K562 (cell line): ENCODE measurements at regions not wholly inside any gene's neighbourhood (a gene's known extent, or its start where the extent isn't known, plus 50 kb on each side); places are given as distances from the start of the nearest gene placed in this dataset.

Experiments
- ATAC-seq: fragments of 200-7000 bp; cut with Tn5 transposase; 3 replicates; pipeline ENCODE4 v1.9.1; 2020; ENCODE audit warnings: moderate library complexity
- BruUV-seq: library from RNA; stranded (reverse); fragments of 400-500 nt; replicated peaks from 2 replicates; lab custom pipeline; 2021; lab: Mats Ljungman, UMichigan
- CTCF ChIA-PET: fragments of 300-600 bp; formaldehyde crosslinking; extraction: SDS; loops from one replicate; lab custom pipeline; 2021; ENCODE audit warnings: low intra/inter-chr PET ratio; lab: Yijun Ruan, JAX
- POLR2A ChIA-PET: fragments of 300-600, 350-650 bp; sonication (Branson Sonifier 250); formaldehyde crosslinking; extraction: SDS; loops from one replicate; lab custom pipeline; 2021; ENCODE audit warnings: antibody characterized with exemption, inconsistent platforms; lab: Yijun Ruan, JAX
- DNase-seq, 4 experiments: peaks; one replicate each; pipeline versions ENCODE4 v3.0.0 to v3.0.0-alpha.2; 2011 to 2018; ENCODE audit warnings: low spot score in 3 of 4, mixed read lengths in 3 of 4; ENCODE audit errors: extremely low read depth in 1 of 4
- FAIRE-seq: peaks from 2 replicates; lab custom pipeline; 2011; peaks lifted over from hg19 to GRCh38; lab: Jason Lieb, UNC
- H2AFZ ChIP-seq: 2 replicates; pipeline ENCODE4 v1.6.0; 2011; ENCODE audit warnings: low read depth, low read length, control low read depth, inconsistent platforms
- H3K27ac ChIP-seq: fragments of 200-600 bp; 3 replicates; pipeline ENCODE4 v1.8.0; 2011; ENCODE audit warnings: low read depth, mild to moderate bottlenecking, control low read depth, inconsistent platforms, low read length, moderate library complexity, mixed read lengths; ENCODE audit errors: extremely low read depth
- H3K27me3 ChIP-seq, 2 experiments: fragments of 300-600 bp in 1 of 2; 2 replicates in 1 of 2; 3 replicates in 1 of 2; pipeline versions ENCODE4 v1.6.0 to v1.8.0; 2011; ENCODE audit warnings: inconsistent platforms in 2 of 2, low read length in 2 of 2, mild to moderate bottlenecking in 1 of 2, mixed read lengths in 1 of 2, moderate library complexity in 1 of 2; ENCODE audit not compliant: control insufficient read depth in 2 of 2, insufficient read depth in 2 of 2
- H3K36me3 ChIP-seq: fragments of 300-600 bp; 3 replicates; pipeline ENCODE4 v1.8.0; 2011; ENCODE audit warnings: mild to moderate bottlenecking, low read length, inconsistent platforms; ENCODE audit not compliant: control insufficient read depth, insufficient read depth
- H3K4me1 ChIP-seq, 2 experiments: fragments of 200-600 bp in 1 of 2; replicated peaks in 1 of 2; 2 replicates in 1 of 2; 3 replicates in 1 of 2; pipeline versions ENCODE4 v1.5.1 to v1.8.0; 2011; ENCODE audit warnings: inconsistent platforms in 2 of 2, low read length in 2 of 2, mild to moderate bottlenecking in 1 of 2, mixed read lengths in 1 of 2, moderate library complexity in 1 of 2; ENCODE audit not compliant: control insufficient read depth in 2 of 2, insufficient read depth in 2 of 2
- H3K4me2 ChIP-seq: 2 replicates; pipeline ENCODE4 v1.6.1; 2011; ENCODE audit warnings: low read length, control low read depth, inconsistent platforms, mixed read lengths; ENCODE audit not compliant: insufficient read depth
- H3K4me3 ChIP-seq: fragments of 200-600 bp; sonication (generic), shearing (Covaris generic); 2 replicates; pipeline ENCODE4 v1.5.1; 2016; ENCODE audit warnings: control low read depth, inconsistent platforms
- H3K79me2 ChIP-seq: fragments of 200-600 bp; 3 replicates; pipeline ENCODE4 v1.8.0; 2011; ENCODE audit warnings: low read length, inconsistent platforms; ENCODE audit not compliant: control insufficient read depth, insufficient read depth
- H3K9ac ChIP-seq, 2 experiments: 2 replicates each; pipeline versions ENCODE4 v1.6.0 to v1.6.1; 2011; ENCODE audit warnings: low read depth in 2 of 2, low read length in 2 of 2, control low read depth in 1 of 2, inconsistent platforms in 1 of 2, mild to moderate bottlenecking in 1 of 2, mixed read lengths in 1 of 2; ENCODE audit not compliant: insufficient read depth in 1 of 2
- H3K9me1 ChIP-seq: one replicate; pipeline ENCODE4 v1.6.0; 2011; ENCODE audit warnings: inconsistent platforms, mild to moderate bottlenecking, low read length, moderate library complexity; ENCODE audit not compliant: control insufficient read depth, insufficient read depth
- H3K9me3 ChIP-seq: replicated peaks from 2 replicates; pipeline ENCODE4 v1.5.1; 2011; ENCODE audit warnings: low read depth, low read length, inconsistent platforms; ENCODE audit not compliant: control insufficient read depth, insufficient read depth
- H4K20me1 ChIP-seq: replicated peaks from 2 replicates; pipeline ENCODE4 v1.6.1; 2011; ENCODE audit warnings: low read length, inconsistent platforms, mixed read lengths; ENCODE audit not compliant: control insufficient read depth, insufficient read depth
- ARID2 ChIP-seq: fragments of 450-650 bp; IDR thresholded peaks from 2 replicates; pipeline ENCODE4 v1.6.1; 2017; ENCODE audit warnings: antibody characterized with exemption, mild to moderate bottlenecking
- ARID4B ChIP-seq: sonication (generic); formaldehyde crosslinking; IDR thresholded peaks from 2 replicates; pipeline ENCODE4 v1.8.0; 2022; ENCODE audit warnings: mild to moderate bottlenecking, missing genetic modification reagents
- ETV6 ChIP-seq, 3 experiments: fragments of 150-350 bp in 1 of 3; sonication (generic) in 1 of 3; formaldehyde crosslinking in 1 of 3; IDR thresholded peaks; 2 replicates each; pipeline versions ENCODE4 v1.6.1 to v1.8.0; 2014 to 2022; ENCODE audit warnings: borderline replicate concordance in 2 of 3, low read depth in 2 of 3, antibody characterized with exemption in 1 of 3, low read length in 1 of 3, mild to moderate bottlenecking in 1 of 3, missing genetic modification reagents in 1 of 3
- HNRNPUL1 ChIP-seq: fragments of 200-400 bp; formaldehyde crosslinking; IDR thresholded peaks from 2 replicates; pipeline ENCODE4 v1.6.1; 2017; ENCODE audit warnings: low read length
- POLR3A ChIP-seq: IDR thresholded peaks from 2 replicates; pipeline ENCODE4 v1.6.1; 2011; ENCODE audit warnings: borderline replicate concordance, mild to moderate bottlenecking, moderate library complexity; ENCODE audit not compliant: insufficient read length, insufficient read depth; ENCODE audit errors: extremely low read depth
- SP2 ChIP-seq: IDR thresholded peaks from 2 replicates; pipeline ENCODE4 v1.6.1; 2011; ENCODE audit warnings: mild to moderate bottlenecking, low read depth, low read length, moderate library complexity; ENCODE audit not compliant: poor library complexity, severe bottlenecking; ENCODE audit errors: extremely low read depth
- ZNF165 ChIP-seq: fragments of 250-450 bp; sonication (Bioruptor Pico); IDR thresholded peaks from 2 replicates; pipeline ENCODE4 v1.4.0; 2020; ENCODE audit warnings: borderline replicate concordance
- WGBS: fragments of 100-300 bp; shearing (Covaris generic); methylation state at CpG from one replicate; pipeline ENCODE4 v1.1.6; 2016; ENCODE audit warnings: low coverage, mixed read lengths; ENCODE audit not compliant: insufficient coverage; ENCODE audit errors: missing lambda C conversion rate; 5-methylcytosine and 5-hydroxymethylcytosine counted together
- in situ Hi-C: fragments of 300-500 bp; cut with MboI; formaldehyde crosslinking; loops from 4 replicates; pipeline ENCODE4 v1.15.0; 2018; ENCODE audit warnings: inconsistent platforms, mixed read lengths
- intact Hi-C: fragments of 100-400 bp; cut with micrococcal nuclease; formaldehyde crosslinking; loops from 2 replicates; pipeline ENCODE4 v1.14.2; 2022

GRCh38 chr10:35993591-35994515, 351.8 kb upstream of the FZD8 start:
- TF ChIP-seq ZNF165 (CRISPR knock-in tag): no peak
- ATAC-seq: no peak
- H4K20me1 ChIP-seq: no peaks in the 10 kb centered on the region
- H3K4me1 ChIP-seq: no peaks in the 10 kb centered on the region
- H2AFZ ChIP-seq: no peak overlapping the region
- FAIRE-seq: no peak
- H3K4me2 ChIP-seq: no peak overlapping the region
- no peak for DNase-seq
- no TSS peak for BruUV-seq
- no peak overlapping the region for H3K9ac ChIP-seq
- H3K27ac ChIP-seq: no peak overlapping the region
- POLR2A ChIA-PET: interaction anchor here (0.7 to 0.8 kb wide), 2 partner anchors 28 to 54 kb away, joined by 3 read pairs; no protein-coding TSS in a partner anchor
- CTCF ChIA-PET: no interaction called here
- no peaks in the 10 kb centered on the region for H3K36me3 ChIP-seq
- intact Hi-C loops: no loop called here
- H3K4me3 ChIP-seq: no peak overlapping the region
- in situ Hi-C loops: no loop called here
- no peaks in the 10 kb centered on the region for H3K79me2 ChIP-seq
- H3K27me3 ChIP-seq: no peaks in the 10 kb centered on the region
- no peaks in the 10 kb centered on the region for H3K9me1 ChIP-seq
- no peaks in the 10 kb centered on the region for H3K9me3 ChIP-seq
- 0% methylated on average over 8 of the region's 8 CpGs for WGBS

- Histone ChIP-seq H3K36me3 (no peaks in the 10 kb centered on the region), H3K4me2 (no peak overlapping the region), H3K9me1 (no peaks in the 10 kb centered on the region), H3K27ac (no peak overlapping the region), H3K9me3 (no peaks in the 10 kb centered on the region), H3K79me2 (no peaks in the 10 kb centered on the region), H3K4me1 (no peaks in the 10 kb centered on the region), H4K20me1 (no peaks in the 10 kb centered on the region), H2AFZ (no peak overlapping the region), H3K4me3 (no peak overlapping the region), H3K27me3 (no peaks in the 10 kb centered on the region), H3K9ac (no peak overlapping the region)
- intact Hi-C loops (no loop called here), in situ Hi-C loops (no loop called here)
- ChIA-PET CTCF (no interaction called here), POLR2A (no interaction called here)
- no peak for FAIRE-seq
- BruUV-seq: no TSS peak
- no peak for DNase-seq
- no peak for ATAC-seq
- no peak for TF ChIP-seq HNRNPUL1
- no peak for TF ChIP-seq ARID2
- TF ChIP-seq ARID4B (CRISPR knock-in tag): no peak
- TF ChIP-seq SP2: no peak
- no peak for TF ChIP-seq ETV6 (IDR thresholded peaks at IDR 0.05; ENCODE audit: borderline replicate concordance in 1 of 2, low read depth in 2 of 2, low read length in 1 of 2)
- TF ChIP-seq ETV6 (CRISPR knock-in tag; IDR thresholded peaks at IDR 0.05; ENCODE audit: borderline replicate concordance): no peak
- no peak for TF ChIP-seq POLR3A
Observed at GRCh38 chr10:35992107-35992506, 350.0 kb upstream of the FZD8 start.
